Islet of Langerhans (tissue), 1 donor: ENCODE measurements at regions not wholly inside any gene's neighbourhood (a gene's known extent, or its start where the extent isn't known, plus 50 kb on each side); places are given as distances from the start of the nearest gene placed in this dataset.

Experiments
- FAIRE-seq: peaks from one replicate; lab custom pipeline; 2011; peaks lifted over from hg19 to GRCh38; lab: Jason Lieb, UNC

GRCh38 chr18:78071166-78071710, 821.6 kb downstream of the GALR1 start:
- FAIRE-seq = no peak

- FAIRE-seq = no peak
Observed at GRCh38 chr18:78071776-78072175, 822.1 kb downstream of the GALR1 start.

- FAIRE-seq = no peak
Observed at GRCh38 chr18:78072375-78072774, 822.7 kb downstream of the GALR1 start.

- no peak for FAIRE-seq
Observed at GRCh38 chr18:78073275-78073674, 823.6 kb downstream of the GALR1 start.

GRCh38 chr18:78074400-78075020, 824.9 kb downstream of the GALR1 start:
- no peak for FAIRE-seq

GRCh38 chr18:78080081-78080480, 830.4 kb downstream of the GALR1 start:
- no peak for FAIRE-seq

- FAIRE-seq = no peak
Observed at GRCh38 chr18:78080761-78081160, 831.1 kb downstream of the GALR1 start.

GRCh38 chr18:78082816-78083215, 833.2 kb downstream of the GALR1 start:
- FAIRE-seq = no peak

- FAIRE-seq = no peak
Observed at GRCh38 chr18:78085241-78086185, 835.9 kb downstream of the GALR1 start.

- no peak for FAIRE-seq
Observed at GRCh38 chr18:78086931-78087330, 837.3 kb downstream of the GALR1 start.

- no peak for FAIRE-seq
Observed at GRCh38 chr18:78087338-78087737, 837.7 kb downstream of the GALR1 start.

- FAIRE-seq = no peak
Observed at GRCh38 chr18:78090584-78090983, 840.9 kb downstream of the GALR1 start.

GRCh38 chr18:78092901-78093300, 843.3 kb downstream of the GALR1 start:
- FAIRE-seq = no peak

- FAIRE-seq = no peak
Observed at GRCh38 chr18:78099979-78100588, 850.4 kb downstream of the GALR1 start.

- FAIRE-seq = no peak
Observed at GRCh38 chr18:78101091-78101490, 851.4 kb downstream of the GALR1 start.

GRCh38 chr18:78102135-78102534, 852.5 kb downstream of the GALR1 start:
- FAIRE-seq = no peak

- FAIRE-seq = no peak
Observed at GRCh38 chr18:78105611-78106010, 856.0 kb downstream of the GALR1 start.

- no peak for FAIRE-seq
Observed at GRCh38 chr18:78106946-78107345, 857.3 kb downstream of the GALR1 start.

- FAIRE-seq = no peak
Observed at GRCh38 chr18:78107363-78107762, 857.7 kb downstream of the GALR1 start.

GRCh38 chr18:78108554-78108953, 858.9 kb downstream of the GALR1 start:
- no peak for FAIRE-seq

- FAIRE-seq = no peak
Observed at GRCh38 chr18:78113136-78113939, 863.7 kb downstream of the GALR1 start.

GRCh38 chr18:78113940-78114251, 864.2 kb downstream of the GALR1 start:
- FAIRE-seq = no peak
